ENCODE measurements at regions not wholly inside any gene's neighbourhood (a gene's known extent, or its start where the extent isn't known, plus 50 kb on each side); places are given as distances from the start of the nearest gene placed in this dataset.

DNA sequence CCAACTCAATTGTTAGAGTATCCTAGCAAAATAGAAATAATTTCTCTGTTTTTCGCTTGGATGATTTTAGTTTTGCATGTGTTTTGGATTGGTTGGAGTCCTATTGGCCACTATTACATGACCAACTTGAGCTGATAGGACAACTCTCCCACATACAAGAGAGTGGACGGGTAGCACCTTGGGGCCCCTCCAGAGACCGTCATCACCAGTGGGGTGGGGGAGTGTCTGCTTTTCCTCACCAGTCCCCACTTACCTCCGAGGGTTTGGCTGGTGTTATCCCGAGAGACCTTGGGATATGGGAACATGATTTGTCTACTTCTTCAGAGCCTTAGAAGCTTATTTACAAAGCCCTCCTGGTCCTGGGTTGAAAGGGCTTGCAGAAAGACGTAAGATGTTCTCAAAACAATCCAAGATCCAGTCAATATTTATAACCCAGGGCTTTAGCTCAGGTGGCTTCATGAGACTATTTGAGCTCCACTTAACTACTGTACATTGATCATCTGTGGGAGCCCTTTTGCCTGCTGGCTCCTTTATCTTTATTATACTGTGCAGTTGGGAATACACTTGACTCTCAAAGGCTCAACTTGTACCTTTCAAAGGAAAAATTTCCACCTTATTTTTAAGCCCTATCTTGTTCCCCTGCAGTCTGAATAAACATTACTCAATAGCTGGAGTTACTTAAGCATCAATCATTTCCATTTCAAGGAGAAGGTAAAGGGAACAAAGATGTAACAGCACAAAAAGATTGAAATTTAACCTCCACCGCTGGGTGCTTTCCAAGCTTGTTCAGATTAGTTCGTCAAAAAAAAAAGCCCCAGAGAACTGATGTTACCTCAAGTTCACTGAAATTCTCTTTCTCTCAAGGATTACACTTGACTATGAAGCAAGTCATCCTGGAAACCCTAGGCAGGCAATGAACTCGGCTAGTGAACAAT is 119.7 kb downstream of the WDR11 start:
- no peak overlapping the region for H3K4me3 ChIP-seq (ENCODE audit: low read depth, low read length)
- no peak for DNase-seq (ENCODE audit: low read depth)
- TF ChIP-seq, protein P1, sequence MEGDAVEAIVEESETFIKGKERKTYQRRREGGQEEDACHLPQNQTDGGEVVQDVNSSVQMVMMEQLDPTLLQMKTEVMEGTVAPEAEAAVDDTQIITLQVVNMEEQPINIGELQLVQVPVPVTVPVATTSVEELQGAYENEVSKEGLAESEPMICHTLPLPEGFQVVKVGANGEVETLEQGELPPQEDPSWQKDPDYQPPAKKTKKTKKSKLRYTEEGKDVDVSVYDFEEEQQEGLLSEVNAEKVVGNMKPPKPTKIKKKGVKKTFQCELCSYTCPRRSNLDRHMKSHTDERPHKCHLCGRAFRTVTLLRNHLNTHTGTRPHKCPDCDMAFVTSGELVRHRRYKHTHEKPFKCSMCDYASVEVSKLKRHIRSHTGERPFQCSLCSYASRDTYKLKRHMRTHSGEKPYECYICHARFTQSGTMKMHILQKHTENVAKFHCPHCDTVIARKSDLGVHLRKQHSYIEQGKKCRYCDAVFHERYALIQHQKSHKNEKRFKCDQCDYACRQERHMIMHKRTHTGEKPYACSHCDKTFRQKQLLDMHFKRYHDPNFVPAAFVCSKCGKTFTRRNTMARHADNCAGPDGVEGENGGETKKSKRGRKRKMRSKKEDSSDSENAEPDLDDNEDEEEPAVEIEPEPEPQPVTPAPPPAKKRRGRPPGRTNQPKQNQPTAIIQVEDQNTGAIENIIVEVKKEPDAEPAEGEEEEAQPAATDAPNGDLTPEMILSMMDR (IDR thresholded peaks at IDR 0.05; ENCODE audit: low read depth, low read length, missing control alignments), result no peak

DNA sequence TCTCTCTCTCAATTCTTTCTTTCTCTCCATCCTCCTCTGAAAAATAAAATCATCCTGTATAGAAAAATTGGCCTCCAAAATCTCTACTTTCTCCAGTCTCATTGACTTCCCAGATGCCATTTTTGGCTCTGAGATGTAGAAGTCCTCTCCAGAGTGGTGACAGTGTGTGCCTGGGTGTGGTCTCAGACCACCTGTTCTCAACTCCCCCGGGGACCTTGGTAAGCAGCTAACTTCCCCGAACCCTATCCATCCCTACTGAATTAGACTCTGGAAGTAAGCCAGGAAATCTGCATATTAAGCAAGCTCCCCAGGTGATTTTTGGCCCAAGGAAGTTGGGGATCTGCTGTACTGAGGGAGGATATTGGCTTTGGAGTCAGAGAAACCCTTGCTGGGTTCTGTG is 120.5 kb downstream of the WDR11 start:
- TF ChIP-seq, protein P1 (IDR thresholded peaks at IDR 0.05; ENCODE audit: low read depth, low read length, missing control alignments), result no peak
- no peak overlapping the region for H3K4me3 ChIP-seq (ENCODE audit: low read depth, low read length)
- DNase-seq (ENCODE audit: low read depth), result no peak

DNA sequence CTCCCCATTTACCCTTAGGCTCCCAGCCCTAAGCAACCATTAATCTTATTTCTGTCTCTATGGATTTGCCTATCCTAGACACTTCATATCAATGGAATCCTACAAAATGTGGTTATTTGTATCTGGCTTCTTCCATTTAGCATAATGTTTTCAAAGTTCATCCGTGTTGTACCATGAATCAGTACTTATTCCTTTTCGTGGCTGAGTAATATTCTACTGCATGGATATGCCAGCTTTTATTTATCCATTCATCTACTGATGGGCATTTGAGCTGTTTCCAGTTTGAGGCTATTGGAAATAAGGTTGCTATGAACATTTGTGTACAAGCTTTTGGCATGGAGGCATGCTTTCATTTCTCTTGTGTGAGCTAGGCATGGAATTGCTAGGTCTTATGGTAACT is 121.1 kb downstream of the WDR11 start:
- H3K4me3 ChIP-seq (ENCODE audit: low read depth, low read length), result no peak overlapping the region
- TF ChIP-seq, protein P1 (IDR thresholded peaks at IDR 0.05; ENCODE audit: low read depth, low read length, missing control alignments), result no peak
- no peak for DNase-seq (ENCODE audit: low read depth)

DNA sequence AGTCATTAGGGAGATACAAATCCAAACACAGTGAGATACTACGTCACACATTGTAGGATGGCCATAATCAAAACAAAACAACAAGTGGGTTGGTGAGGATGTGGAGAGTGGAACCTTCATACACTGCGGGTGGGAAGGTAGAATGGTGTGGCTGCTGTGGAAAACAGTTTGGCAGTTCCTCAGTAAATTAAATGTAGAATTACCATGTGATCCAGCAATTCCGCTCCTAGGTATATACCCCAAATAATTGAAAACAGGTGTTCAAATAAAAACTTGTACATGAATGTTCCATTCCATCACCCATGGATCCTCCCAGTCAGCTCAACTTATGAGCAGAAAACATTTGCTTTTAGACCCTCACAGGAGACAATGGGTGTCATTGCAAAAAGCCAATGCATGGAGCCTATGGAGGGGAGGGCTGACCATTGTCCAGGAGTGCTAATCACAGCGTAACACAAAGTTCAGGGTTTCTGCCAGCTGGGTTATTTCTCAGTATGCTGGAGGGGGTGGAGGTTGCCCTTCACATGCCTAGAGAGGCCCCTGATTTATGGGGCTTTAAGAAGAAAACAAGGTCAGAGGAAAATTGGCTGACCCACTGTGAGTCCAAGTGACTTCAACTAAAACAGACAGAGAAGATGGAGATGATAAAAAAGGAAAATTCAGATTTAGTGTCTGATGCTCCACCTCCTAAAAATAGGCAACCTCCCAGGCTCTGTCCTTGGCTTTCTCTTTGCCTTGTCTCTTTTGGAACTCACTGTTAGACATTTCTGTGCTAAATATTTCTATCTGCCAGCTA is 124.1 kb downstream of the WDR11 start:
- TF ChIP-seq, protein P1 (IDR thresholded peaks at IDR 0.05; ENCODE audit: low read depth, low read length, missing control alignments), result no peak
- H3K4me3 ChIP-seq (ENCODE audit: low read depth, low read length), result no peak overlapping the region
- no peak for DNase-seq (ENCODE audit: low read depth)

DNA sequence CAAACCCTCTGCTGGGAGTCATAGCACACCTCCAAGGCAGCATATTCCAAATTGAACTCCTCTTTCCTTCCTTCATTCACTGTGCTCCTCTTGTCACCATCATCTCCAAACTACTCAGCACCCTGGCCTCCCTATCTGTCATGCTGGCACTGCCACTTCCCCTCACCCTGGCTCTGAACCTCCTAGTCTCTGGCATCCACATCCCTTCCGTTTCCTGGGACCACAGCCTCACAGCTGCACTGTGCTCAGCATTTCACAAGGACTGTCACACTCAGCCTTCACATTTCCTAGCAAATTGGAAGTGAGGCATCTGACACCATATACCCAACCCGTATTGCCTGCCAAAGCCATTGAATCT is 124.7 kb downstream of the WDR11 start:
- DNase-seq (ENCODE audit: low read depth), result no peak
- TF ChIP-seq, protein P1 (IDR thresholded peaks at IDR 0.05; ENCODE audit: low read depth, low read length, missing control alignments), result no peak

DNA sequence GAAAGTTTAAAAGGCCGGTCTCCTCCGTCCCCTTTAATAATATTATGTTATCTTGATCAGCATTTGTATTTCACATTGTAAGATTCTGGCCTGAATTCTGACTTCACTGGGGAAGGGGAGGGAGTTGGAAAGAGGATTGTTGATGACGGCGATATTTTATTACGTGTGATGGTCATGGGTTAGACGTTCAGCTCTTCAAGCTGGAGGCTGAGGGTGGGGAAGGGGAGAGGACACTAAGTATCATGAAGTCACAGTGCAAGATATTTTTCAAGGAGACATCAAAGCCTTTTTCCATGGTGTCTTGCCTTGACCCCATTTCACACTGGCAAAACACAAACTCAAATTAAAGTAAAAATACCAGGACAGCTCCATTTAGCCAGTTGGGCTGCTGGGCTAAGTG is 126.7 kb downstream of the WDR11 start:
- no peak for DNase-seq (ENCODE audit: low read depth)
- TF ChIP-seq, protein P1 (IDR thresholded peaks at IDR 0.05; ENCODE audit: low read depth, low read length, missing control alignments), result no peak
- H3K4me3 ChIP-seq (ENCODE audit: low read depth, low read length), result no peak overlapping the region

More for the DNA sequence above, 124.7 kb downstream of the WDR11 start:
- H3K4me3 ChIP-seq (ENCODE audit: low read depth, low read length), result no peak overlapping the region
